Smooth muscle cell (in vitro differentiated cells): ENCODE measurements at regions not wholly inside any gene's neighbourhood (a gene's known extent, or its start where the extent isn't known, plus 50 kb on each side); places are given as distances from the start of the nearest gene placed in this dataset.

ENCODE experiments used
- DNase-seq: peaks from one replicate; lab custom pipeline; 2025; ENCODE audit not compliant: unreplicated experiment; lab: John Stamatoyannopoulos, UW
- H2AFZ ChIP-seq: fragments of 200-600 bp; sonication (generic); 2 replicates; pipeline ENCODE4 v1.6.0; 2016; ENCODE audit warnings: antibody characterized with exemption, low read depth, mild to moderate bottlenecking
- H3F3A ChIP-seq: fragments of 200-600 bp; sonication (generic); 2 replicates; pipeline ENCODE4 v1.6.0; 2017; ENCODE audit warnings: antibody characterized with exemption, low read depth
- H3K27ac ChIP-seq: fragments of 200-600 bp; sonication (generic); 2 replicates; pipeline ENCODE4 v1.5.1; 2016; ENCODE audit warnings: low read depth, mild to moderate bottlenecking
- H3K27me3 ChIP-seq: fragments of 200-600 bp; sonication (generic); 2 replicates; pipeline ENCODE4 v1.6.1; 2016; ENCODE audit warnings: low read depth, mild to moderate bottlenecking
- H3K36me3 ChIP-seq: fragments of 200-600 bp; sonication (generic); 2 replicates; pipeline ENCODE4 v1.5.1; 2016; ENCODE audit warnings: low read depth
- H3K4me1 ChIP-seq: fragments of 200-600 bp; sonication (generic); 2 replicates; pipeline ENCODE4 v1.5.1; 2016; ENCODE audit warnings: low read depth
- H3K4me2 ChIP-seq: fragments of 200-600 bp; sonication (generic); 2 replicates; pipeline ENCODE4 v1.6.0; 2016; ENCODE audit warnings: mild to moderate bottlenecking
- H3K4me3 ChIP-seq: fragments of 200-600 bp; sonication (generic); 2 replicates; pipeline ENCODE4 v1.5.1; 2016; ENCODE audit warnings: mild to moderate bottlenecking
- H3K79me2 ChIP-seq: fragments of 200-600 bp; sonication (generic); 2 replicates; pipeline ENCODE4 v1.6.0; 2016; ENCODE audit warnings: low read depth, mild to moderate bottlenecking
- H3K9ac ChIP-seq: fragments of 200-600 bp; sonication (generic); 2 replicates; pipeline ENCODE4 v1.6.0; 2016; ENCODE audit warnings: low read depth
- H3K9me3 ChIP-seq: fragments of 200-600 bp; sonication (generic); replicated peaks from 2 replicates; pipeline ENCODE4 v1.5.1; 2016; ENCODE audit warnings: low read depth
- H4K20me1 ChIP-seq: fragments of 200-600 bp; sonication (generic); 2 replicates; pipeline ENCODE4 v1.6.0; 2016; ENCODE audit warnings: low read depth
- WGBS: methylation state at CpG from one replicate; pipeline ENCODE4 v1.1.7; 2016; ENCODE audit warnings: low lambda C conversion rate; 5-methylcytosine and 5-hydroxymethylcytosine counted together
- TF ChIP-seq, protein P1 (sequence below): fragments of 200-600 bp; sonication (generic); IDR thresholded peaks from 2 replicates; pipeline ENCODE4 v1.5.1; 2017; ENCODE audit warnings: borderline replicate concordance, mild to moderate bottlenecking, antibody characterized with exemption; ENCODE audit not compliant: insufficient read depth, poor library complexity, severe bottlenecking

DNA sequence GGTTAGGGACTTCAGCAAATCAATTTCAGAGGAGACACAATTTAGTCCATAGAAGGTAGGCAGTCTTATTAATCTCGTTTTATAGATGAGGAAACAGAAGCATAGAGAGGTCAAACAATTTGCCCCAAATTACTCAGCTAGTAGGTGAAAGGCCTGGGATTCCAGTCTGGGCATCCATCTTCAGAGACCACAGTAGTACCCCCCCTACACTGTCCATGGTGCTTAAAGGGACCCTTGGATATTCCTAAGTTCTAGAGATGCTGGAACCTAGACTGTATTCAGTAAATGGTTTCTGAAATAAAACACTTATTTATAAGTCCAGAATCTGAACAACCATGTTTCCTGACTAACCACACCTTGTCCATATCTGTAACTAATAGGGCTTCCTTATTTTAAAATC lies 174.8 kb downstream of the CEP135 start:
- 90% methylated on average over 1 of the region's 1 CpG for WGBS
- Histone ChIP-seq H3K27ac (no peak overlapping the region), H3K36me3 (no peaks in the 10 kb centered on the region), H4K20me1 (no peaks in the 10 kb centered on the region), H3K4me1 (no peaks in the 10 kb centered on the region), H3K9ac (no peak overlapping the region), H3K79me2 (no peaks in the 10 kb centered on the region), H3K4me3 (no peak overlapping the region), H3K4me2 (no peak overlapping the region), H2AFZ (no peak overlapping the region), H3F3A (no peaks in the 10 kb centered on the region), H3K27me3 (no peaks in the 10 kb centered on the region), H3K9me3 (no peaks in the 10 kb centered on the region)
- TF ChIP-seq, protein P1, sequence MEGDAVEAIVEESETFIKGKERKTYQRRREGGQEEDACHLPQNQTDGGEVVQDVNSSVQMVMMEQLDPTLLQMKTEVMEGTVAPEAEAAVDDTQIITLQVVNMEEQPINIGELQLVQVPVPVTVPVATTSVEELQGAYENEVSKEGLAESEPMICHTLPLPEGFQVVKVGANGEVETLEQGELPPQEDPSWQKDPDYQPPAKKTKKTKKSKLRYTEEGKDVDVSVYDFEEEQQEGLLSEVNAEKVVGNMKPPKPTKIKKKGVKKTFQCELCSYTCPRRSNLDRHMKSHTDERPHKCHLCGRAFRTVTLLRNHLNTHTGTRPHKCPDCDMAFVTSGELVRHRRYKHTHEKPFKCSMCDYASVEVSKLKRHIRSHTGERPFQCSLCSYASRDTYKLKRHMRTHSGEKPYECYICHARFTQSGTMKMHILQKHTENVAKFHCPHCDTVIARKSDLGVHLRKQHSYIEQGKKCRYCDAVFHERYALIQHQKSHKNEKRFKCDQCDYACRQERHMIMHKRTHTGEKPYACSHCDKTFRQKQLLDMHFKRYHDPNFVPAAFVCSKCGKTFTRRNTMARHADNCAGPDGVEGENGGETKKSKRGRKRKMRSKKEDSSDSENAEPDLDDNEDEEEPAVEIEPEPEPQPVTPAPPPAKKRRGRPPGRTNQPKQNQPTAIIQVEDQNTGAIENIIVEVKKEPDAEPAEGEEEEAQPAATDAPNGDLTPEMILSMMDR, result no peak
- no peak for DNase-seq

DNA sequence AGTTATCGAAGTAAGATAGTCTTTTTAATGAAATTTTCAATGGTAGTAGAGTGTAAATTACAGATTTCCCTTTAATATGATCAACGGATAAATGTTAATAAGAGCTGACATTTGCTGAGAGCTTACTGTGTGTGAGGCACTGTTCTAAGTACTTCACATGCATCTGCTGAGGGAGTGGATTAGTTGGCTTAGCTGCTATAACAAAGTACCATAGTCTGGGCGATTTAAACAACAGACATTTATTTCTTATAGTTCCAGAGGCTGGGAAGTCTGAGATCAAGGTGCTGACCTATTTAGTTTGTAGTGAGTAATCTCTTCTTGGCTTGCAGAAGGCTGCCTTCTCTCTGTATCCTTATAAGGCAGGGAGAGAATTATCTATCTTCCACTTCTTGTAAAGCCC lies 174.3 kb downstream of the CEP135 start:
- DNase-seq, result no peak
- WGBS, result 86% methylated on average over 3 of the region's 3 CpGs
- no peak overlapping the region for H3K27ac ChIP-seq
- H3K4me1 ChIP-seq, result no peaks in the 10 kb centered on the region
- TF ChIP-seq, protein P1, result no peak
- no peaks in the 10 kb centered on the region for H3K9me3 ChIP-seq
- H3K79me2 ChIP-seq, result no peaks in the 10 kb centered on the region
- H3K36me3 ChIP-seq, result no peaks in the 10 kb centered on the region
- no peaks in the 10 kb centered on the region for H4K20me1 ChIP-seq
- no peak overlapping the region for H2AFZ ChIP-seq
- no peaks in the 10 kb centered on the region for H3F3A ChIP-seq
- H3K27me3 ChIP-seq, result no peaks in the 10 kb centered on the region
- no peak overlapping the region for H3K9ac ChIP-seq
- no peak overlapping the region for H3K4me2 ChIP-seq
- H3K4me3 ChIP-seq, result no peak overlapping the region

DNA sequence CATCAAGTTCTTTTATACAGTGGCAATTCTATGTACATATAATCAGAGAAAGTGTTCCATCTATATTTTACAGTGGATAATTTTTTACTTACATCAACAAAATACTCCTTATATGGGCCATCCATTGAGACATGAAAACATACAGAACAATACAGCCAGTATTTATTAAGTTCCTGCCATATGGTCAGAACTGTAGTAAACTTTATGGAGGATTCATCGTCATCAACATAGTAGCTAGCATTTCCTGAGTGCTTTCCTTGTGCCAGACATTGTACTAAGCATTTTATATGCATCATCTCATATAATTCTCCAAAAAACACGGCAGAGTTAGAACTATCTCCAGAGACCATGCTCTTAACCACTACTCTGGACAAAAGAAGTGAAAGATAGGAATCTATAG lies 170.1 kb downstream of the CEP135 start:
- no peaks in the 10 kb centered on the region for H3K4me1 ChIP-seq
- H3K27me3 ChIP-seq, result no peaks in the 10 kb centered on the region
- TF ChIP-seq, protein P1, result no peak
- no peak overlapping the region for H3K9ac ChIP-seq
- no peaks in the 10 kb centered on the region for H3K36me3 ChIP-seq
- no peak overlapping the region for H3K4me2 ChIP-seq
- no peak overlapping the region for H3K4me3 ChIP-seq
- no peak overlapping the region for H2AFZ ChIP-seq
- 65% methylated on average over 2 of the region's 2 CpGs for WGBS
- no peak overlapping the region for H3K27ac ChIP-seq
- H3K9me3 ChIP-seq, result no peaks in the 10 kb centered on the region
- H3K79me2 ChIP-seq, result no peaks in the 10 kb centered on the region
- no peaks in the 10 kb centered on the region for H3F3A ChIP-seq
- no peak for DNase-seq
- H4K20me1 ChIP-seq, result no peaks in the 10 kb centered on the region

DNA sequence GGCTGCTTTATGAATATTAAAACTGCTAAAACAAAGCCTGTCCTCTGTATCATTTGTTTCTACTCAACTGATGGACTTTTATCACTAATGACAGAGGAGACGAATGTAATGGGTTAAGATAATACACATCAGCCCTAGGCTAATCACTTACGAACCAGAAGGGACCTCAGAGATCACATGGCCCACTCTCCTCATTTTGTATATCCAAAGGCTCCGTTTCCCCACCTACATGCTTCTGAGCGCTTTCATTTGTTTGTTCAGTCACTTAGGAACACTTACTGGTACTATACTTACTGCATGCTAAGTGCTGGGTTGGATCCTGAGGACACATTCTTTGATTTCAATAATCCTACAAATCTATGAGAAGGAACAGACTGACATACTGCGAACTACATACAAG lies 169.3 kb downstream of the CEP135 start:
- no peak overlapping the region for H3K9ac ChIP-seq
- no peaks in the 10 kb centered on the region for H3K9me3 ChIP-seq
- H4K20me1 ChIP-seq, result no peaks in the 10 kb centered on the region
- no peak for DNase-seq
- no peak overlapping the region for H2AFZ ChIP-seq
- no peaks in the 10 kb centered on the region for H3F3A ChIP-seq
- WGBS, result 84% methylated on average over 5 of the region's 5 CpGs
- peaks cover 4% of the 10 kb centered on the region for H3K79me2 ChIP-seq
- no peaks in the 10 kb centered on the region for H3K36me3 ChIP-seq
- no peaks in the 10 kb centered on the region for H3K27me3 ChIP-seq
- no peak overlapping the region for H3K27ac ChIP-seq
- no peak overlapping the region for H3K4me2 ChIP-seq
- H3K4me3 ChIP-seq, result no peak overlapping the region
- H3K4me1 ChIP-seq, result no peaks in the 10 kb centered on the region
- TF ChIP-seq, protein P1, result no peak
